H1 (cell line): ENCODE measurements at regions not wholly inside any gene's neighbourhood (a gene's known extent, or its start where the extent isn't known, plus 50 kb on each side); places are given as distances from the start of the nearest gene placed in this dataset.

ENCODE experiments used
- CTCF ChIA-PET: fragments of 300-600 bp; sonication (Branson Sonifier 250); formaldehyde crosslinking; loops from one replicate; lab custom pipeline; 2021; ENCODE audit not compliant: partially characterized antibody; lab: Charles Lee
- POLR2A ChIA-PET: fragments of 300-600 bp; sonication (Branson Sonifier 250); formaldehyde crosslinking; loops from one replicate; lab custom pipeline; 2021; ENCODE audit warnings: inconsistent platforms; ENCODE audit not compliant: partially characterized antibody; lab: Charles Lee
- DNase-seq, 2 experiments: peaks; one replicate each; pipeline versions ENCODE4 v3.0.0 to v3.0.0-alpha.2; 2010 to 2022; ENCODE audit warnings: low spot score in 2 of 2, low read depth in 1 of 2, mixed read lengths in 1 of 2
- FAIRE-seq: peaks from 2 replicates; lab custom pipeline; 2011; peaks lifted over from hg19 to GRCh38; lab: Jason Lieb, UNC
- H2AFZ ChIP-seq: 2 replicates; pipeline ENCODE4 v1.8.1; 2012; ENCODE audit warnings: low read length, inconsistent platforms
- H2AK5ac ChIP-seq: 2 replicates; pipeline ENCODE4 v1.6.1; 2013; ENCODE audit warnings: low read depth, low read length
- H2BK120ac ChIP-seq: replicated peaks from 2 replicates; pipeline ENCODE3; 2013; ENCODE audit warnings: low read depth, low read length, inconsistent platforms
- H2BK12ac ChIP-seq: 2 replicates; pipeline ENCODE4 v1.6.1; 2013; ENCODE audit warnings: low read depth, low read length
- H2BK15ac ChIP-seq: 2 replicates; pipeline ENCODE4 v1.6.1; 2013; ENCODE audit warnings: low read length
- H2BK20ac ChIP-seq: 2 replicates; pipeline ENCODE4 v1.6.1; 2013; ENCODE audit warnings: low read length
- H2BK5ac ChIP-seq: 2 replicates; pipeline ENCODE4 v1.6.1; 2013; ENCODE audit warnings: low read depth, low read length
- H3K14ac ChIP-seq: 2 replicates; pipeline ENCODE4 v1.6.1; 2013; ENCODE audit warnings: inconsistent platforms; ENCODE audit not compliant: insufficient read length
- H3K18ac ChIP-seq: 2 replicates; pipeline ENCODE4 v1.6.1; 2013; ENCODE audit warnings: low read length; ENCODE audit errors: extremely low read depth
- H3K23ac ChIP-seq: 2 replicates; pipeline ENCODE4 v1.6.1; 2013; ENCODE audit warnings: inconsistent platforms; ENCODE audit not compliant: insufficient read length
- H3K23me2 ChIP-seq: 2 replicates; pipeline ENCODE4 v1.6.1; 2013; ENCODE audit warnings: low read depth, low read length
- H3K27ac ChIP-seq: 2 replicates; pipeline ENCODE4 v1.6.1; 2011; ENCODE audit warnings: low read depth, low read length, inconsistent platforms
- H3K27me3 ChIP-seq, 4 experiments: replicated peaks in 1 of 4; 1 replicate in 1 of 4; 2 replicates in 3 of 4; pipeline versions ENCODE4 v1.6.1 to v1.8.1; 2011 to 2013; ENCODE audit warnings: low read length in 3 of 4, mild to moderate bottlenecking in 3 of 4, inconsistent platforms in 2 of 4, mixed read lengths in 2 of 4, moderate library complexity in 1 of 4; ENCODE audit not compliant: control insufficient read depth in 3 of 4, insufficient read depth in 3 of 4; ENCODE audit errors: extremely low read depth in 1 of 4
- H3K36me3 ChIP-seq, 4 experiments: 2 replicates each; pipeline versions ENCODE4 v1.6.1 to v1.8.1; 2011 to 2013; ENCODE audit warnings: mild to moderate bottlenecking in 4 of 4, low read length in 3 of 4, moderate library complexity in 2 of 4, control low read depth in 1 of 4, inconsistent platforms in 1 of 4; ENCODE audit not compliant: insufficient read depth in 4 of 4, control insufficient read depth in 2 of 4
- H3K4ac ChIP-seq: replicated peaks from 2 replicates; pipeline ENCODE3; 2013; ENCODE audit warnings: low read length, low read depth, mixed read lengths, inconsistent platforms; ENCODE audit not compliant: insufficient read length
- H3K4me1 ChIP-seq, 4 experiments: replicated peaks in 1 of 4; 1 replicate in 1 of 4; 2 replicates in 3 of 4; pipeline versions ENCODE4 v1.6.1 to v1.8.1; 2011 to 2013; ENCODE audit warnings: low read length in 3 of 4, inconsistent platforms in 2 of 4, mixed read lengths in 1 of 4; ENCODE audit not compliant: insufficient read depth in 4 of 4, control insufficient read depth in 3 of 4
- H3K4me2 ChIP-seq, 2 experiments: 2 replicates each; pipeline versions ENCODE4 v1.6.1 to v1.8.1; 2011 to 2013; ENCODE audit warnings: low read depth in 2 of 2, low read length in 2 of 2, control low read depth in 1 of 2, inconsistent platforms in 1 of 2, mild to moderate bottlenecking in 1 of 2; ENCODE audit not compliant: insufficient read depth in 1 of 2
- H3K4me3 ChIP-seq, 4 experiments: fragments of 200-600, 300-600 bp in 1 of 4; sonication (generic), shearing (Covaris generic), sonication (Bioruptor Twin) in 1 of 4; 2 replicates each; pipeline versions ENCODE4 v1.5.1 to v1.8.1; 2011 to 2016; ENCODE audit warnings: low read length in 4 of 4, low read depth in 3 of 4, control low read depth in 2 of 4, inconsistent platforms in 2 of 4, mild to moderate bottlenecking in 2 of 4, mixed read lengths in 1 of 4, moderate library complexity in 1 of 4; ENCODE audit not compliant: insufficient read depth in 2 of 4; ENCODE audit errors: extremely low read depth in 1 of 4
- H3K56ac ChIP-seq: replicated peaks from 2 replicates; pipeline ENCODE3; 2013; ENCODE audit warnings: low read depth, mild to moderate bottlenecking, mixed read lengths, low read length, inconsistent platforms; ENCODE audit not compliant: insufficient read length
- H3K79me1 ChIP-seq: 2 replicates; pipeline ENCODE4 v1.6.1; 2013; ENCODE audit warnings: low read depth, low read length, control low read depth
- H3K79me2 ChIP-seq, 2 experiments: 2 replicates each; pipeline versions ENCODE4 v1.6.1 to v1.8.1; 2012 to 2013; ENCODE audit warnings: low read length in 2 of 2, mild to moderate bottlenecking in 2 of 2, inconsistent platforms in 1 of 2; ENCODE audit not compliant: insufficient read depth in 2 of 2, control insufficient read depth in 1 of 2
- H3K9ac ChIP-seq, 4 experiments: replicated peaks in 1 of 4; 1 replicate in 1 of 4; 2 replicates in 3 of 4; pipeline versions ENCODE4 v1.6.1 to v1.8.1; 2011 to 2013; ENCODE audit warnings: low read depth in 3 of 4, low read length in 3 of 4, control low read depth in 2 of 4, mild to moderate bottlenecking in 2 of 4, moderate library complexity in 2 of 4, inconsistent platforms in 1 of 4; ENCODE audit errors: extremely low read depth in 1 of 4
- H3K9me3 ChIP-seq, 2 experiments: 2 replicates each; pipeline versions ENCODE4 v1.6.1 to v1.8.1; 2012 to 2013; ENCODE audit warnings: mild to moderate bottlenecking in 2 of 2, moderate library complexity in 2 of 2, control low read depth in 1 of 2, inconsistent platforms in 1 of 2, low read depth in 1 of 2, low read length in 1 of 2, mixed read lengths in 1 of 2; ENCODE audit not compliant: insufficient read depth in 2 of 2
- H4K20me1 ChIP-seq, 2 experiments: replicated peaks in 1 of 2; 2 replicates each; pipeline versions ENCODE3 to v1.8.1; 2011 to 2013; ENCODE audit warnings: inconsistent platforms in 2 of 2, low read length in 2 of 2, mild to moderate bottlenecking in 1 of 2; ENCODE audit not compliant: insufficient read depth in 2 of 2, control insufficient read depth in 1 of 2
- H4K5ac ChIP-seq: 2 replicates; pipeline ENCODE4 v1.6.1; 2013; ENCODE audit warnings: low read length, low read depth, mixed read lengths, inconsistent platforms; ENCODE audit not compliant: insufficient read length
- H4K8ac ChIP-seq: 2 replicates; pipeline ENCODE4 v1.8.0; 2013; ENCODE audit warnings: mild to moderate bottlenecking, moderate library complexity, low read length, inconsistent platforms; ENCODE audit not compliant: insufficient read depth; ENCODE audit errors: extremely low read depth
- H4K91ac ChIP-seq: replicated peaks from 2 replicates; pipeline ENCODE3; 2013; ENCODE audit warnings: low read length, mixed read lengths, inconsistent platforms; ENCODE audit not compliant: insufficient read length
- WGBS, 2 experiments: shearing (Covaris generic) in 1 of 2; methylation state at CpG; one replicate each; pipeline versions ENCODE4 v1.1.6 to v1.1.7; 2013 to 2015; ENCODE audit warnings: low lambda C conversion rate in 2 of 2, mixed read lengths in 2 of 2, inconsistent platforms in 1 of 2, low coverage in 1 of 2, missing lambda C conversion rate in 1 of 2; ENCODE audit not compliant: insufficient replicate concordance in 2 of 2, insufficient coverage in 1 of 2, insufficient read length in 1 of 2; ENCODE audit errors: extremely low coverage in 1 of 2, missing lambda C conversion rate in 1 of 2; 5-methylcytosine and 5-hydroxymethylcytosine counted together

DNA sequence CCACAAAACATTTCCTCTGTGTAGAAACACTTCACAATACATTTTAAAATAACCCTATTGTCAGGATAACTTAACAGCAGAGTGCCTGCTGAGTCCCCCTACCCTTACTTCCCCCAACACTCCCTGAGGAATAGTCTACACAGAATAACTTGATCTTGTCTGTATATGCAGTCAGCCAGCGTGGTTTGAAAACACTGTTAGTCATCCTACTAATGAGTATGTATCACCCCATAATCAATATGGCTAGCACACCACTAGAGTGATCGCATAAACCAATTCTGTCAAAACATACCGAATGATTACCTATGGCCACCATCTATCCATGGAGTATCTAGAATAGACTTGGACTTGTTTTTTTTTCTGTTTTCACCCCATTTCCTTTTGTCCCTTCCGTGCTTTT is 152.7 kb upstream of the NECTIN3 start:
- H3K79me2 ChIP-seq: peaks cover 0 to 37% of the 10 kb centered on the region in 2 experiments; a peak in 2 of 4 replicates
- H4K91ac ChIP-seq: no peak overlapping the region
- WGBS, 2 experiments: 81% methylated on average over 4 of the region's 4 CpGs; no CpG with 5 or more reads in 1 of the 2 experiments
- DNase-seq: no peak
- H2AK5ac ChIP-seq: no peak overlapping the region
- no peak overlapping the region for H3K4ac ChIP-seq
- peak overlapping the region in 1 of 4 experiments; percentile 6; a peak in 1 of 8 replicates for H3K4me3 ChIP-seq
- no peak overlapping the region for H3K23ac ChIP-seq
- no peak overlapping the region for H3K27ac ChIP-seq
- H3K56ac ChIP-seq: no peak overlapping the region
- no peak for FAIRE-seq
- H2AFZ ChIP-seq: no peak overlapping the region
- H2BK20ac ChIP-seq: no peak overlapping the region
- no peaks in the 10 kb centered on the region for H4K20me1 ChIP-seq
- H3K9ac ChIP-seq: no peak overlapping the region
- H4K8ac ChIP-seq: no peak overlapping the region
- CTCF ChIA-PET: interaction anchor here (0.6 to 1.1 kb wide), 2 partner anchors 26 to 692 kb away, joined by 3 read pairs; no protein-coding TSS in a partner anchor
- no peak overlapping the region for H3K4me2 ChIP-seq
- no peak overlapping the region for H2BK120ac ChIP-seq
- H3K4me1 ChIP-seq: peaks cover 0 to 2% (median 0%) of the 10 kb centered on the region in 4 experiments; a peak in 1 of 7 replicates
- H3K79me1 ChIP-seq: no peaks in the 10 kb centered on the region
- H2BK5ac ChIP-seq: no peak overlapping the region
- H3K18ac ChIP-seq: no peak overlapping the region
- no peaks in the 10 kb centered on the region for H3K27me3 ChIP-seq
- no peak overlapping the region for H2BK15ac ChIP-seq
- POLR2A ChIA-PET: interaction anchor here (0.6 kb wide), 1 partner anchor 277 kb away, joined by 3 read pairs; no protein-coding TSS in a partner anchor
- H4K5ac ChIP-seq: no peak overlapping the region
- H3K14ac ChIP-seq: no peak overlapping the region
- H3K9me3 ChIP-seq: peaks cover 15 to 19% of the 10 kb centered on the region in 2 experiments
- H3K36me3 ChIP-seq: peaks cover 0 to 40% (median 3%) of the 10 kb centered on the region in 4 experiments; a peak in 5 of 8 replicates
- H3K23me2 ChIP-seq: no peaks in the 10 kb centered on the region
- no peak overlapping the region for H2BK12ac ChIP-seq
